ENCODE measurements at regions not wholly inside any gene's neighbourhood (a gene's known extent, or its start where the extent isn't known, plus 50 kb on each side); places are given as distances from the start of the nearest gene placed in this dataset.

- no peak for TF ChIP-seq EZH2 (IDR thresholded peaks at IDR 0.05; ENCODE audit: low read length, missing control alignments)
- no peak for TF ChIP-seq CTCF (conservative IDR thresholded peaks at IDR 0.05 in 1 of 2, IDR thresholded peaks at IDR 0.05 in 1 of 2; ENCODE audit: low read depth in 1 of 2, low read length in 2 of 2)
- Histone ChIP-seq H3K27ac (ENCODE audit: insufficient read depth, low read length) (no peak overlapping the region), H3K4me2 (ENCODE audit: extremely low read depth, insufficient read depth, low read length) (no peak overlapping the region), H3K79me2 (ENCODE audit: control insufficient read depth, insufficient read depth, low read length) (no peaks in the 10 kb centered on the region), H3K9ac (ENCODE audit: insufficient read depth, low read length) (no peak overlapping the region), H3K9me3 (ENCODE audit: control insufficient read depth, insufficient read depth, low read depth, low read length) (no peaks in the 10 kb centered on the region), H3K27me3 (ENCODE audit: control insufficient read depth, insufficient read depth, low read length) (no peaks in the 10 kb centered on the region), H4K20me1 (ENCODE audit: control insufficient read depth, extremely low read depth, insufficient read depth, low read length) (no peaks in the 10 kb centered on the region), H3K4me3 (replicated peaks in 1 of 4; ENCODE audit: control extremely low read depth in 1 of 4, insufficient read depth in 1 of 4, low read depth in 3 of 4, low read length in 4 of 4) (no peak overlapping the region), H2AFZ (ENCODE audit: low read length) (no peak overlapping the region), H3K4me1 (ENCODE audit: control insufficient read depth, extremely low read depth, insufficient read depth, low read length) (no peaks in the 10 kb centered on the region), H3K36me3 (ENCODE audit: control insufficient read depth, insufficient read depth, low read length) (no peaks in the 10 kb centered on the region)
- no peak for DNase-seq (ENCODE audit: low read depth in 2 of 2)
These were observed 117.5 kb upstream of the ARHGEF26 start for GRCh38 chr3:154003649-154004048.

- no peaks in the 10 kb centered on the region for H3K4me1 ChIP-seq (ENCODE audit: control insufficient read depth, extremely low read depth, insufficient read depth, low read length)
- no peaks in the 10 kb centered on the region for H3K36me3 ChIP-seq (ENCODE audit: control insufficient read depth, insufficient read depth, low read length)
- no peak overlapping the region for H2AFZ ChIP-seq (ENCODE audit: low read length)
- no peak overlapping the region for H3K4me2 ChIP-seq (ENCODE audit: extremely low read depth, insufficient read depth, low read length)
- H3K4me3 ChIP-seq (replicated peaks in 1 of 4; ENCODE audit: control extremely low read depth in 1 of 4, insufficient read depth in 1 of 4, low read depth in 3 of 4, low read length in 4 of 4): no peak overlapping the region
- no peak overlapping the region for H3K27ac ChIP-seq (ENCODE audit: insufficient read depth, low read length)
- no peak overlapping the region for H3K9ac ChIP-seq (ENCODE audit: insufficient read depth, low read length)
- DNase-seq (ENCODE audit: low read depth in 2 of 2): no peak
- H4K20me1 ChIP-seq (ENCODE audit: control insufficient read depth, extremely low read depth, insufficient read depth, low read length): no peaks in the 10 kb centered on the region
- H3K9me3 ChIP-seq (ENCODE audit: control insufficient read depth, insufficient read depth, low read depth, low read length): no peaks in the 10 kb centered on the region
- no peaks in the 10 kb centered on the region for H3K79me2 ChIP-seq (ENCODE audit: control insufficient read depth, insufficient read depth, low read length)
- TF ChIP-seq EZH2 (IDR thresholded peaks at IDR 0.05; ENCODE audit: low read length, missing control alignments) (no peak), CTCF (conservative IDR thresholded peaks at IDR 0.05 in 1 of 2, IDR thresholded peaks at IDR 0.05 in 1 of 2; ENCODE audit: low read depth in 1 of 2, low read length in 2 of 2) (no peak)
- no peaks in the 10 kb centered on the region for H3K27me3 ChIP-seq (ENCODE audit: control insufficient read depth, insufficient read depth, low read length)
These were observed 110.2 kb upstream of the ARHGEF26 start for GRCh38 chr3:154011036-154011435.

- no peak for DNase-seq (ENCODE audit: low read depth in 2 of 2)
These were observed 107.5 kb upstream of the ARHGEF26 start for GRCh38 chr3:154013736-154014135.

More at GRCh38 chr3:154013736-154014135, 107.5 kb upstream of the ARHGEF26 start:
- H3K4me3 ChIP-seq (replicated peaks in 1 of 4; ENCODE audit: control extremely low read depth in 1 of 4, insufficient read depth in 1 of 4, low read depth in 3 of 4, low read length in 4 of 4): no peak overlapping the region
- H3K9me3 ChIP-seq (ENCODE audit: control insufficient read depth, insufficient read depth, low read depth, low read length): no peaks in the 10 kb centered on the region
- H3K4me1 ChIP-seq (ENCODE audit: control insufficient read depth, extremely low read depth, insufficient read depth, low read length): no peaks in the 10 kb centered on the region
- no peak overlapping the region for H2AFZ ChIP-seq (ENCODE audit: low read length)
- no peak overlapping the region for H3K27ac ChIP-seq (ENCODE audit: insufficient read depth, low read length)
- no peak overlapping the region for H3K4me2 ChIP-seq (ENCODE audit: extremely low read depth, insufficient read depth, low read length)
- H3K27me3 ChIP-seq (ENCODE audit: control insufficient read depth, insufficient read depth, low read length): no peaks in the 10 kb centered on the region
- no peak for TF ChIP-seq CTCF (conservative IDR thresholded peaks at IDR 0.05 in 1 of 2, IDR thresholded peaks at IDR 0.05 in 1 of 2; ENCODE audit: low read depth in 1 of 2, low read length in 2 of 2)
- TF ChIP-seq EZH2 (IDR thresholded peaks at IDR 0.05; ENCODE audit: low read length, missing control alignments): no peak
- H3K79me2 ChIP-seq (ENCODE audit: control insufficient read depth, insufficient read depth, low read length): no peaks in the 10 kb centered on the region
- no peak overlapping the region for H3K9ac ChIP-seq (ENCODE audit: insufficient read depth, low read length)
- H4K20me1 ChIP-seq (ENCODE audit: control insufficient read depth, extremely low read depth, insufficient read depth, low read length): no peaks in the 10 kb centered on the region
- H3K36me3 ChIP-seq (ENCODE audit: control insufficient read depth, insufficient read depth, low read length): no peaks in the 10 kb centered on the region

All from fibroblast of lung (primary cell).